ENCODE measurements at regions not wholly inside any gene's neighbourhood (a gene's known extent, or its start where the extent isn't known, plus 50 kb on each side); places are given as distances from the start of the nearest gene placed in this dataset.

GRCh38 chr15:95793231-95793630 lies 537.3 kb upstream of the NR2F2 start:
- TF ChIP-seq, protein P1, sequence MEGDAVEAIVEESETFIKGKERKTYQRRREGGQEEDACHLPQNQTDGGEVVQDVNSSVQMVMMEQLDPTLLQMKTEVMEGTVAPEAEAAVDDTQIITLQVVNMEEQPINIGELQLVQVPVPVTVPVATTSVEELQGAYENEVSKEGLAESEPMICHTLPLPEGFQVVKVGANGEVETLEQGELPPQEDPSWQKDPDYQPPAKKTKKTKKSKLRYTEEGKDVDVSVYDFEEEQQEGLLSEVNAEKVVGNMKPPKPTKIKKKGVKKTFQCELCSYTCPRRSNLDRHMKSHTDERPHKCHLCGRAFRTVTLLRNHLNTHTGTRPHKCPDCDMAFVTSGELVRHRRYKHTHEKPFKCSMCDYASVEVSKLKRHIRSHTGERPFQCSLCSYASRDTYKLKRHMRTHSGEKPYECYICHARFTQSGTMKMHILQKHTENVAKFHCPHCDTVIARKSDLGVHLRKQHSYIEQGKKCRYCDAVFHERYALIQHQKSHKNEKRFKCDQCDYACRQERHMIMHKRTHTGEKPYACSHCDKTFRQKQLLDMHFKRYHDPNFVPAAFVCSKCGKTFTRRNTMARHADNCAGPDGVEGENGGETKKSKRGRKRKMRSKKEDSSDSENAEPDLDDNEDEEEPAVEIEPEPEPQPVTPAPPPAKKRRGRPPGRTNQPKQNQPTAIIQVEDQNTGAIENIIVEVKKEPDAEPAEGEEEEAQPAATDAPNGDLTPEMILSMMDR (IDR thresholded peaks at IDR 0.05), result no peak
- TF ChIP-seq POLR2A (IDR thresholded peaks at IDR 0.05), result no peak

Measured in body of pancreas (tissue), 4 donors.